GM20431 (cell line): ENCODE measurements at regions not wholly inside any gene's neighbourhood (a gene's known extent, or its start where the extent isn't known, plus 50 kb on each side); places are given as distances from the start of the nearest gene placed in this dataset.

Experiments
- in situ Hi-C: fragments of 300-500 bp; cut with MseI, MboI; formaldehyde crosslinking; loops from one replicate; pipeline ENCODE4 v1.15.0; 2020; ENCODE audit warnings: low sequenced_read_pairs; ENCODE audit not compliant: unreplicated experiment

DNA sequence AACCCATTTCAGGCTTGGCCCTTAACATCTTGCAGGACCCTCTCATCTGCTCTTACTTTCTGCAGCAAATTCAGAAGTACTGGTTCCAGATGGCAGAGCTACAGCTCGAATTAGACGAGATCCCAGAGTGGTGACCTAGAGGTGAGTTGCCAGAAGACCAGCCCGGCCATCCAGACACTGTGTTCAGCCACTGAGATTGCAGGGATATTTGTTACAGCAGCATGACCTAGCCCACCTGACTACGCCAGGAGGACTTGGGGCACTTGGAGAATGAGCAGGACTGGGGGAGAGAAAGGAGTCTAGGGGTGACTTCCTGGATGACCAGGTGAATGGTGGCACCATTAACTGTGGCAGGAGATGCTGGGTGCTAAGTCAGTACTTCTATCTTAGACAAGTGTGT lies 67.2 kb upstream of the ID2 start:
- in situ Hi-C loops = no loop called here

DNA sequence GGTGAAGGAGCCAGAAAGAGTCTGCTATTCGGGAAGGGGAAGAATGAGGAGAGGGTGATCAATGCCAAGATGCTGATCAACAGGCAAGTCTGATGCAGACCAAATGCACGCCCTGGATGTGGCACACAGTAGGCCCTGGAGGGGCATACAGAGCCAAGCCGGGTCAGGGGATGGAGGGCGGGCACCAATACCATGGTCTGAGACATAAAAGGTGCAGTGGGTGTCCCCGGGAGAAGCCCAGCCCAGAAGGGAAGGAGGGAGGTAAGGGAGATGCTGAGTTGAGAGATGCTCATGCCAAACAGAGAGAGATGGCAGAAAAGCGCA lies 66.6 kb upstream of the ID2 start:
- in situ Hi-C loops = no loop called here

DNA sequence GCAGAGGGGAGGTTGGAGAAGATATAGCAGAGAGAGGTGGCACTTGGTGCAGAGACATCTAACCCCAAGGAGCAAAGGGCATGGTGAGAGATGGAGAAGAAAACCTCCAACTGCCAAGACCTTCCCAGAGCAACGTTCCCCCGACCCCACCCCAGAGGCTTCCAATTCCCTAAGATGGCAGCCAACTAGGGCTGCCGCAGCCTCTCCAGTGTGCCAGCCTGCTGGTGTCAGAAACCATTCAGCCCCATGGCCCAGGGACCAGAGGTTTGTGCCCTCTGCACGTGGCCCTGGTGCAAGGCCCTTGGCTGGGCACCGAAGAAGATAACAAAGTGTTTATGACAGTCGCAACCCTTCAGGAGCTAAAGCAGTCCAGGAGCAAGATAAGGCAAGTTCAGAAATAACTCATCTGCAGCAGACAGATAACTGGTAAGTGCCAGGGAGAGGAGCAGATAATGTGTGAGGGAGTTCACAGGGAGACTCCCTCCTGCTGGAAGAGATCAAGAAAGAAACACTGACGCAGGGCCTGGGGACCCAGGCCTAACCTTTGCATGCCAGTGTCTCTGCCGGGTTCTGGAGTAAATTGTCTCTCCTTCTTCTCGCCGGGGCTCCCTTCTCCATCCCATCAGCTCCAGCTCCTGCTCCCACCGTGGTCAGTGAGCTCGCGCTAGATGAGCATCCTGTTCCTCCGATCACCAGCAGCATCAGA lies 66.1 kb upstream of the ID2 start:
- in situ Hi-C loops = no loop called here

DNA sequence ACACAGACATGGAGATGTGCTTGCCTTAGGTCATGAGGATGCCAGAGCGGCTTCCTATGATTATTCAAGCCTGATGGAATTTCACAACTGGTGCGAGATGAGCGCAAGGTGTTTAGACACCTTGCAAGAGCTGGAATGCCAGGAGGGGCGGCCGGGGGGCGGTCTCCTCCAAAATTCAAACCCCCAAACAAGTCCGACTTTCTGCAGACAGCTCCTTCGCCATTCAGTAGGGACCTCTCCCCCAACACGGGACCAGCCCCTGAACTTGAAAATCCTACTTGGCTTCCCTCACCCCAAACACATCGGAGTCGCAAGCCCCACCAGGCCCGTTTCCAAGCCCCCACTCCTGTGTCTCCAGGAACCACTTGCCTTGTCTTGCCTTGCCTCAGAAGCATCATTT lies 64.8 kb upstream of the ID2 start:
- in situ Hi-C loops = no loop called here

DNA sequence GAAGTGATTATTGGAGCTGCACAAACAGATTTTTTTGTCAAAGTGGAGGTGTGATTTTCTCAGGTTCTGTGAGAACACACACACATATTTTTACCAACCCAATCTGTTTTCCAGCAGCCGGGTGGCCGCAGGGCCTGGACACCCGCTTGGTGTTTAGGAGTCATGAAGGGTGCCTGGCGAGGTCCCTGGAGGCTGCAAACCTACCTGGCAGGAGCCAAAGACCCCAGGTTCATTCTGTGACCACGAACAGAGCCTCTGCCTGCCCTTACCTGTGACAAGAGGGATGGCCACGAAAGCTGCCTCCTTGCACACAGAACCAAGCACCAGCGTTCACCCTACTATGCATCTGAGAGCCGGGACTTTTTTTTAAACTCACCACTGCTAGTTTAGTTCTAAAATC lies 64.3 kb upstream of the ID2 start:
- in situ Hi-C loops = no loop called here

DNA sequence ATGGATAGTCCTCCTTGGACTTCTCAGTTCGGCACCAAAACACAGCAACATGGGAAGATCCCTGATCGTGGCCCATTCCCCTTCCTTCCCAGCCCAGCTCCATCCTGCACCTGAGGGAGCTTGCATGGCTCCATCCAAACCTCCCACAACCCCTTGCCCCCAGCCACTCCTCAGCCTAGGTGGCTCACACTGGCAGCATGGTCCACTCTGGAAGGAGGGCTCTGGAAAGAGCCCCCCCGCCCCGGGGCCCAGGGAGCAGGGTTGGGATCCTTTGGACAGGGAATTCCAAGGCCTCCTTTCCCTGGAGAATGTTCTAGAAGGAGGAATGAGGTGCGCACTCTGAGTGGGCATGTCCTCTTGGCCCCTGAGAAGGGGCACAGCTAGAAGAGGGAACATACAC lies 62.8 kb upstream of the ID2 start:
- in situ Hi-C loops = no loop called here

DNA sequence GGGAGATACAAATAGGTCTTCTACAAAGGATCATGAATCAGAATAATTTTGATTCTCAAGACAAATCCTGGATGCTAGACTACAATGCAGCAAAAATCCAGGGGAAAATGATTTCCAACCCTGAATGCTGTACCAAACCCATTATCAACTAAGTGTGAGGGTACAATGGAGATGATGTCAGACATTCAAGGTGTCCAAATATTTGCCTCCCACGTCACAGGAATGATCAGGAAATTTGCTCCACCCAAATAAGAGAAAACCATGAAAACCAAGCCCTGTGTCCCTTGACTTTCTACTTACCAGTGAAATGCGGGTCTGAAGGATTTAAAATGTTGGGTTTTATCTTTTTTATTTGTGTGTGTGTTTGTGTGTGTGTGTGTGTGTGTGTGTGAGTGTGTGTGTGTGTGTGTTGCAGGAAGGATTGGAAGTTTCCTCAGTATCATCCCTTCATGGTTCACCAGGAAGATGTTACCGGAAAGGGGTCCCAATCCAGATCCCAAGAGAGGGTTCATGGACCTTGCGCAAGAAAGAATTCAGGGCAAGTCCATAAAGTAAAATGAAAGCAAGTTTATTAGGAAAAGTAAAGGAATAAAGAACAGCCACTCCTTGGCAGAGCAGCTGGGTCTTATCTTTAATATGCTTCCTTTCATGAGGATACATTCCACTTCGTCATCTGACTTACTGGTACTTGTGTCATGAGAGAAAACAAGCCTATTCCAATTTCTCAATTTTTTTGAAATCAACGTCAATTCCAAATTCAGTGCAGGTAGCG lies 61.1 kb upstream of the ID2 start:
- in situ Hi-C loops = no loop called here

DNA sequence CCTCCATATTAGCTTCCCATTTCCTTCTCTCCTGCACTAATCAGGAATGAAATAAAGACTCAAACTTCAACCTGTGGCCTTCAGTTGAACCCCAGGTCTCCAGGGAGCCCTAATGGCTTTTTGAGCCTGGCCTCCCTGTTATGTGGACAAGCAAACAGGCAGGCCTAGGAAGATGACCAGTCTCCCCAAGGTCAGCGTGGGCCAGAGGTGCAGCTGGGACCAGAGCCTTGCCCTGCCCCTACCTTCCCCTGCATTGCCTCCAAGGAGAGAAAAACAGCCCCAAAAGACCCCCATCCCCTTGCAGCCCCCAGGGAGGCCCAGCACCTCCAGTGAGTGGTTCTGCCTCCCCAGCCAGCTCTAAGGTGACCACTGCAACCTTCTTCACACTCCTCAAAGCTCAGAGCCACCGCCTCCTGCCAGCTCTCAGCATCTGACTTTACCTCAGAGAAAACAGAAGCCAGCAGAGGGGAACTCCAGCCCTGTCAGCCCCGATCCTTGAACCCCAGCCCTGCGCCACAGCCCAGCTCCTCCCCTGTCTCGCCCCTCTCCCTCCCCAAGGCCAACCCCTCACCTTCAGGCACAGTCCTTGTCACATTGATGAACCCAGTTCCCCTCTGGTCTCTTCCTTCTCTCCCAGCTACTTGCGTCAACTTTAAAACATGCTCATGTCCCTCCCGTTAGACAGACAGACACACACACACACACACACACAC lies 59.5 kb upstream of the ID2 start:
- in situ Hi-C loops = no loop called here

DNA sequence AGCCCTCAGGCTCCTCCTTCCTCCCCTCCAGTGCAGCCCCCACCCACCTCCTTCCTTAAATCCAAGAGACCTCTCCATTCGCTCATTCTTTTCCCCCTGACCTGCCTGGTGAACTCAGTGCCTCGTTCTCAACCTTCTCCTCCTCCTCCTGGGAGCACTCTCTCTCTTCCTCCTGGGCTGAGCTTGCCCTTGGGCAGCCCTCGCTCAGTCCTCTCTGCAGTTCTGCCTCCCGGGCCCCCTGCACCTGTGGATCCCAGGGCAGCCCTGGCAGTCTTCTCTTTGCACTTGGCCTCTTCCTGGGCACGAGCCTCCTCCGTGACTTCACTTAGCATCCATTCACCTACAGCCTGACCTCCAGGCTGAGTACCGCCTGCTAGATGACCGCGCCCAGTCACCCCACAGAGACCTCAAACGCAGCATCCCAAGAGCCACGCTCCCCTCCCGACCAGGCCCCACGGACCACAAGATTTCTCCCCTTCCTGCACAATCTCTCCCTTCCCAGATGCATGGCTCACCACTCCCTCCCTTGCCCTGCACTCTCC lies 58.9 kb upstream of the ID2 start:
- in situ Hi-C loops = no loop called here

DNA sequence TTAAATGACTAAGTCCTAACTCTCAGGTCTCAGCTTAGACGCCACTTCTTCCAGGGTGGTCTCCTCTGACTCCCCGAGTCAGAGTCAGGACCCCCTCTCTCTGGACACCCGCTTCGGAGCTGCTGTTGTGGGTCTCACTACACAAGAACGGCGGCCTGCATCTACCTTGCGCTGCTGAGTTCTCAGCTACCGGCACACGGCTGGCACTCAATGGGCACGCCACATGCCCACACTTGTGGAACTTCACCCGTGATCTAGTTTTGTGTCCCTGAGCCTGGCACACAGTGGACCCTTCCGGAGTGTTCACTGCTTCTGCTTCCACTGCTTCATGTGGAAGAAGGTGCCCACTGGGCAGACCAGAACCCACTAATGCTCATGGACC lies 58.3 kb upstream of the ID2 start:
- in situ Hi-C loops = no loop called here

DNA sequence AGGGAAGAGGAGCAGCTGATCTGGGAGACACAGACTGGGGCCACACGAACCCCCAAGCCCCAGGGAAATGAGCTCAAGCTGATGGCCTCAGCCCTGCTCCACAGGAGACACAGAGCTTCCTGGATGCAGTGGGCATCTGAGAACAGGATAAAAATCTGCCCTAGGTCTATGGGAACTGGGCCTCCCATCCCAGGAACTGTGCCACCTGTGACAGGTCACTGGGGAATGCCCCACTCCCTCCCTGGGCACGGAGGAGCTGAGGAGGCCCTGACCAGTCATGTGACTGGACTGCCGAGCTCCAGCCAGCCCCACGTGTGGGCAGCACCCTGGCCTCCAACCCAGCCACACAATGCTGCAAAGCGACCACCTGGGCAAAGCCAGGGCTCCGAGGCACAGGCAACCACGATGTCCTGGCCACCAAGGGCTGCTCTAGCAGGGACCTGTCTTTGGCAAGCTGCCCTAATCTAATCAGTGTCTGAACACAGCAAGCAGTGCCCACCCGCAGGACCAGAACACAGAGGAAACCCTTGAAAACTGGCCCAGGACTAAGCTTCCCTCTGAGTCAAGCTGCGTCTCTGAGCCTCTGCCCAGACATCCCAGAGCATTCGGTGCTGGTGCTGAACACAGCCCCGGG lies 57.8 kb upstream of the ID2 start:
- in situ Hi-C loops = no loop called here

DNA sequence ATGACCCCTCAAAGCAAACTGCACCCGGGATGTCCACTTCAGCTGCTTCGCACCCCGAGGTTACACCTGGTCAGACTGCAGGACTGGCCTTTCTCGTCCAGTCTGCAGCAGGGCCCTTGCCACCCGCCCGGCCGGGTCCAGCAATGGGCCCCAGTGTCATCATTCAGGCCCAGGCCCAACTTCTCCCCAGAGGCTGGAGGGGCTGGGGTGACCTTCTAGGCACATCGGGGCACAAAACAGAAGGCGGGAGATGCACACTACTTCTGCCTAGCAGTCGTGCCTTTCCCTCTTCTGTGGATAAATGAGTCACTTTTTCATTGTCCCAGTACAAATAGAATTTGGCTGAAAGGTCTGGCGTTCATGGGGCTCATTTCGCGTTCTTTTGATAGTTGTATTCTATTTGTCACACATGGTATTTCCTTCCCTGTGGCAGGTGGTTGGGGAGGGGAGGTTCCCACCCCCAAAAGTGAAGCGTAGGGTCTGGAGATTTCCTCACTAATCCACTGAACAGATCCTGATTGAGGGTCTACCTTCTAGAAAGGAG lies 56.9 kb upstream of the ID2 start:
- in situ Hi-C loops = no loop called here

DNA sequence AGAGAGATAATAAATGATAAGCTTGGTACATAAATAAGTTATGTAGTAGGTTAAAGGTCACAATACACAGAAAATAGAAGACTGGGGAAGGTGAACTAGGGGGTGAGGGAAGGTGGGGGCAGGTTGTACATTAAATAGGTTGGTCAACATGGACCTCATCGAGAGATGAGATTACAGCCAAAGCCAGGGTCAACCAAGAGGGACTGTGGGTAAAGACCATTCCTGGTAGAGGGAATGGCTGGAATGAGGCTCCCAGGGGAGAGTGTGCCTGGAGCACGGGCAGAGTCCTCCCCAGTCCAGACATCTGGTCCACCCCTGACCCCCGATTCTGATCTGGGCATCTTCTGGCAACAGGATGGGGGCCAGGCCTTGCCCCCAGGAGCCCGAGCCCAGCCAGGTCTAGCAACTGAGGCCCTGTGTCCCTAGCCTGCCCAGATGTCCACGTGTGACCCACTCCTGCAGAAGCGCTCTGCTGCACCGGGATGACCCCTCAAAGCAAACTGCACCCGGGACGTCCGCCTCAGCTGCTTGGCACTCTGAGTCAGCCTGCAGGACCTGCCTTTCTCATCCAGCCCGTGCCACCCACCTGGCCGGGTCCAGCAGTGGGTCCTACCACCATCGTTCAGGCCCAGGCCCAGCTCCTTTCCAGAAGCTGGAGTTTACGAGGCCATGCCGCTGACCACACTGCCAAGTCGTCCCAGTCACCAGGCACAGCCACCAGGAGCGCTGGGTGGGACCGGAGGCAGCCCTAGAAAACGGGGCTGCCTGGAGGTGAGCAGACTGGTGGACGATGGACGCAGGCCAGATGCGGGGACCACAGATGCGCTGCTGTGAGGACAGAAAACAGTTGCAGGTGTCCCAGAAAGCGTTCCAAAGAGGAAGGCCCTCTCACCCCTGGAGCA lies 56.2 kb upstream of the ID2 start:
- in situ Hi-C loops = no loop called here

DNA sequence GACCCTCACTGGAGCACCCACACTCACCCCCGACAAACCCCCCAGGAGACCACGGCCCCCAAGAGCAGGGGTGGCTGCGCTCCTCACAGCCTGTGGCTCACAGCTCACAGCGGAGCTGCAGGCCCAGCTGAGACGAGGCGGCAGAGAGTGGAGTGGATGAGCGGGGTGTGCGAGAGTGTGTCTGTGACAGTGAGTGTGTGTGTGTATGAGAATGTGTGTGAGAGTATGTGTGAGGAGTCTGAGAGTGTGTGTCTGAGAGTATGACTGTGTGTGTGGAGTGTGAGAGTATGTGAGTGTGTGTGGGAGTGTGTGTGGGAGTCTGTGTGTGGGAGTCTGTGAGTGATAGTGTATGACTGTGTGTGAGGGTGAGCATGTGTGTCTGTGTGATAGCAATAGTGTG lies 55.3 kb upstream of the ID2 start:
- in situ Hi-C loops = no loop called here

DNA sequence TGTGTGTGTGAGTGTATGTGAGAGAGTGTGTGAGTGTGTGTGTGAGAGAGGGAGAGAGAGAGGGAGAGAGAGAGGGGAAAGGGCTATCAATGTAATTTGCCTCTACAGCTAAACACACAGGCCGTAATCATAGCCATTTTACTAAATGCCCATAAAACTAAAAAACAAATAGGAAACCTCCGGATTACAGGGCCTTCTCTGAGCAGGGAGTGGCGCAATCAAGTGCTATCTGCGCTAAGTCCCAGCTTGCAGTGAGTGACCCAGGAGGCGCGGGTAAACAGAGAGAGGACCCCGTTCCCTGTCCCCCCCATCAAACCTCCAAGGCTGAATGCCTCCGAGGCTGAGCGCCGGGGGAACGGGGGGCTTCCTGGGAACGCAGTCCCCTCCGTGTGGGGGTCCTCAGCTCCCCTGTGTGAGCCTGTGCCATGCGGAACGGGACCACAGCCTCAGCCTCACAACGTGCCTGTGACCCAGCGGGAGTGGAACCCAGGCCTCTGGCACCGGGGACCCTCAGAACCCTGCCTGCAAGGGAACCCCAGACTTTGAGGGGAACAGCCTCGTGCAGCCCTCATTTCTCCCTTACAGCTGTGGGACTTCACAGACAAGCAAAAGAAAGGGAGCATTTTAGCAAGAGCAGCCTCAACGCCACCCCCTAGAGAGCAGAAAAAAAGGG lies 54.7 kb upstream of the ID2 start:
- in situ Hi-C loops = no loop called here

DNA sequence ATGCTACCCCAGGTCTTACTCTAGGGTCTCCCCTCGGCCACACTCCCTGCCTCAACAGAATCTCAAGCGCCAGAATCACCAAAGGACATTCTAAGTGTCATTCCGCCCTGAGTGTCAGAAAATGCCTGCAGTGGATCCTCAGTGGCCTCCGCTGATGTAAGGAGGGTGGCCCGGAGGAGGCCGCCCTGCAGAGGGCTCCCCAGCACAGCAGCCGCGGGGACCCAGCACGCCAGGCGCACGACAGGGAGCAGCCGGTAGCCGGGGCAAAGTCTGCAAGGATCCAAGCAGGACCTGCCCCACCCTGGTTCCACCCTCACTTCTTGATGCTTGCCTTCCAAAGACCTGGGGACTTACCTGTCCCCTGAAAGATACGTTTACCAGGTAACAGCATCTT lies 54.2 kb upstream of the ID2 start:
- in situ Hi-C loops = no loop called here

DNA sequence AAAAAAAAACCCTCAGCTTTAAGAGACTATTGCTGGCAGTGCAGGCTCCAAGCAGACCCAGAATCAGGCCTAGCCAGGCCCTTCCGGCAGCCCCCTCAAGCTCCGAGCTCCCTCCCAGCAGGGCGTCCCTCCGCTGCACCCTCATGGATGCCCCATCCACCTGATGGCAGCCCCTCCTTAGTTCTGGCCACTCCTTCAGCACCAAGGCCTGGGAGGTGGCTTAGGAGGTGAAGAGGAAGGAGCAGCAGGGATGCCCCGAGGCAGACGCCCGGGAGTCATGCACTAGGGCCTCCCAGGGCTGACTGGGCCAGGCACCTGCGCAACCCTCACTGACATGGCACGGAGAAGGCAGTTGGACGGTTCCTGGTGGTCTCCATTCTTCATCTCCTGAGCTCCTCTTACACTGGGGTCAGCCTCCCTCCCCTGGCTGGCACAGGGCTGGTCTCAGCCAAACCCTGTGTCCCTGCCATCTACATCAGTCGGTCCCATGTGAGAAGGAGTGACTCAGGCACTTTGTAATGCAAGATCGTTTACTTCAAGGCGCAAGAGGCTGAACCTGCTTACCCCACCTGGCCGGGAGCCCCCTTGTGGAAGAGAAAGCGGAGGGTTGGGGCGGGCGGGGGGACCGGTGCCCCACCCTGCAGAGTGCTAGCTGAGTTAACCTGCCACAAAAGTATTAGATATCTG lies 53.5 kb upstream of the ID2 start:
- in situ Hi-C loops = no loop called here

DNA sequence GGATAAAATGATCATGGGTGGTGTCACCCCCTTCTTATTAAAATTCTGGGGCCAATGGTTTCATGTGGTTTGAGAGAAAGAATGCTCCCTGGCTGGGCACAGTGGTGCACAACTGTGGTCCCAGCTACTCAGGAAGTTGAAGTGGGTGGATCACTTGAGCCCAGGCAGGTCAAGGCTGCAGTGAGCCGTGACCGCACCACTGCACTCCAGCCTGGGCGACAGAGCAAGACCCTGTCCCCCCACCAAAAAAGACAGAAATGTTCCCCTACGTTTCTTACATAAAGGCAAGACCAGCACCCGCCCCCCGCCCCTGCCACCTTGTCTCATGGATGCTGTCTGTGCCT lies 53.0 kb upstream of the ID2 start:
- in situ Hi-C loops = no loop called here

DNA sequence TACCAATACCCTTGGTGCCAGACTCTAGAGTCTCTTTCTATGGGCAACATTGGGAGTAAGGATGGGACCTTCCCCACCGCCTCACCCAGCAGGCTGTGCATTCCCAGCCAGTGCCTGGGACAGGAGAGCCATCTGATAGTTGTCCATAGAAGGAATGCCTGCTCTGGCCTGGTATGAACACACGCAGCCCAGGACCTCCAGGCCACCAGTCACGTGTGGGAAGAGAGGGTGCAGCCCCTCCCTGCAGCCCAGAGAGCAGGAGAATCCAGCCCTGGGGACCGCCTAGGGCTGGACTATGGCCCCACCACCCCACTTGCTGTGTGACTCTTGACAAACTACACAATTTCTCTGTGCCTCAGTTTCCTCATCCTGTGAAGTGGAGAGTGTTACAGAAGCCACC lies 52.5 kb upstream of the ID2 start:
- in situ Hi-C loops = no loop called here
